HG03039 (cell line): ENCODE measurements at regions not wholly inside any gene's neighbourhood (a gene's known extent, or its start where the extent isn't known, plus 50 kb on each side); places are given as distances from the start of the nearest gene placed in this dataset.
"Not testable (repeated sequence)": the region's sequence is repeated elsewhere in the genome, so short reads cannot be mapped to it uniquely, and the experiment has no call there.

ENCODE experiments used
- ATAC-seq: cut with Tn5 transposase; IDR thresholded peaks from one replicate; pipeline ENCODE4 v1.9.1; 2021; ENCODE audit warnings: mild to moderate bottlenecking, moderate library complexity; ENCODE audit not compliant: unreplicated experiment

- no peak for ATAC-seq
Observed at GRCh38 chr3:168977716-168978374, 685.7 kb downstream of the MECOM start.

GRCh38 chr3:168976969-168977368 is 686.5 kb downstream of the MECOM start:
- ATAC-seq = no peak

- no peak for ATAC-seq
Observed at GRCh38 chr3:168975576-168975975, 687.9 kb downstream of the MECOM start.

- no peak for ATAC-seq
Observed at GRCh38 chr3:168974617-168975403, 688.7 kb downstream of the MECOM start.

GRCh38 chr3:168973897-168974296 is 689.6 kb downstream of the MECOM start:
- no peak for ATAC-seq

- ATAC-seq = no peak
Observed at GRCh38 chr3:168973206-168973605, 690.3 kb downstream of the MECOM start.

GRCh38 chr3:168968609-168969008 is 694.9 kb downstream of the MECOM start:
- no peak for ATAC-seq

- no peak for ATAC-seq
Observed at GRCh38 chr3:168964736-168965135, 698.8 kb downstream of the MECOM start.

- ATAC-seq = no peak
Observed at GRCh38 chr3:168961271-168961670, 702.2 kb downstream of the MECOM start.

- ATAC-seq = no peak
Observed at GRCh38 chr3:168959731-168960130, 703.8 kb downstream of the MECOM start.

GRCh38 chr3:168958466-168958865 is 705.0 kb downstream of the MECOM start:
- ATAC-seq = no peak

- ATAC-seq = no peak
Observed at GRCh38 chr3:168956076-168956475, 707.4 kb downstream of the MECOM start.

- ATAC-seq = no peak
Observed at GRCh38 chr3:168952551-168952950, 711.0 kb downstream of the MECOM start.

- no peak for ATAC-seq
Observed at GRCh38 chr3:168951884-168952283, 711.6 kb downstream of the MECOM start.

- no peak for ATAC-seq
Observed at GRCh38 chr3:168951368-168951767, 712.1 kb downstream of the MECOM start.

GRCh38 chr3:168950622-168951021 is 712.9 kb downstream of the MECOM start:
- ATAC-seq = no peak

- ATAC-seq = no peak
Observed at GRCh38 chr3:168939651-168940238, 723.8 kb downstream of the MECOM start.

- ATAC-seq = no peak
Observed at GRCh38 chr3:168933614-168934013, 729.9 kb downstream of the MECOM start.

GRCh38 chr3:168929997-168930396 is 733.5 kb downstream of the MECOM start:
- not testable (repeated sequence) for ATAC-seq

GRCh38 chr3:168926426-168926825 is 737.1 kb downstream of the MECOM start:
- no peak for ATAC-seq

GRCh38 chr3:168925568-168925967 is 737.9 kb downstream of the MECOM start:
- ATAC-seq = no peak

GRCh38 chr3:168914662-168915061 is 748.9 kb downstream of the MECOM start:
- ATAC-seq = no peak
